ENCODE measurements at regions not wholly inside any gene's neighbourhood (a gene's known extent, or its start where the extent isn't known, plus 50 kb on each side); places are given as distances from the start of the nearest gene placed in this dataset.

DNA sequence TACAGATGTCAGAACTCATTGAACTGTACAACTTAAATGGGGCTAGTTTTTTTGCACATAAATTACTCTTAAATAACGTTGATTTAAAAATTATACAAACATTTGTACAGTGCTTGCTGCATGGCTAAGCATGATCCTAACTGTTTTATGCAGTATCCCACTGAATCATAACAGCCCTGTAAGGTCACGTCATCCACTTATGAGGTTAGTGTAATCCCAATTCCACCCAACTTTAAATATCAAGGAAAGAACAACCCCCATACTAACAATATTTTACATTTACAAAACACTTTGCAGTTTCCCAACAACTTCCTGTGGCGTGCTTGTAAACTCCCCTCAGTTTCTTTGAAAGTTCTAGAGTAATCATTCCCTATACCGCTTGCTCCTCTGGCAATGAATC is 190.1 kb upstream of the SALL1 start:
- TF ChIP-seq, protein P1, sequence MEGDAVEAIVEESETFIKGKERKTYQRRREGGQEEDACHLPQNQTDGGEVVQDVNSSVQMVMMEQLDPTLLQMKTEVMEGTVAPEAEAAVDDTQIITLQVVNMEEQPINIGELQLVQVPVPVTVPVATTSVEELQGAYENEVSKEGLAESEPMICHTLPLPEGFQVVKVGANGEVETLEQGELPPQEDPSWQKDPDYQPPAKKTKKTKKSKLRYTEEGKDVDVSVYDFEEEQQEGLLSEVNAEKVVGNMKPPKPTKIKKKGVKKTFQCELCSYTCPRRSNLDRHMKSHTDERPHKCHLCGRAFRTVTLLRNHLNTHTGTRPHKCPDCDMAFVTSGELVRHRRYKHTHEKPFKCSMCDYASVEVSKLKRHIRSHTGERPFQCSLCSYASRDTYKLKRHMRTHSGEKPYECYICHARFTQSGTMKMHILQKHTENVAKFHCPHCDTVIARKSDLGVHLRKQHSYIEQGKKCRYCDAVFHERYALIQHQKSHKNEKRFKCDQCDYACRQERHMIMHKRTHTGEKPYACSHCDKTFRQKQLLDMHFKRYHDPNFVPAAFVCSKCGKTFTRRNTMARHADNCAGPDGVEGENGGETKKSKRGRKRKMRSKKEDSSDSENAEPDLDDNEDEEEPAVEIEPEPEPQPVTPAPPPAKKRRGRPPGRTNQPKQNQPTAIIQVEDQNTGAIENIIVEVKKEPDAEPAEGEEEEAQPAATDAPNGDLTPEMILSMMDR (IDR thresholded peaks at IDR 0.05), result no peak
- H3K4me1 ChIP-seq, result no peaks in the 10 kb centered on the region
- 49 to 57% (median 52%) methylated on average over 4 of the region's 4 CpGs for WGBS, 3 donors
- H3K36me3 ChIP-seq (ENCODE audit: insufficient read depth in 1 of 2, low read depth in 1 of 2), result no peaks in the 10 kb centered on the region
- H3K4me3 ChIP-seq, result no peak overlapping the region
- DNase-seq (no peak), ATAC-seq (no peak)
- intact Hi-C loops (cut with DNase I), result no loop called here
- H3K27me3 ChIP-seq (ENCODE audit: insufficient read depth in 3 of 3, low read length in 2 of 3), result no peaks in the 10 kb centered on the region
- H3K27ac ChIP-seq, result no peak overlapping the region
- H3K9me3 ChIP-seq, result no peaks in the 10 kb centered on the region

DNA sequence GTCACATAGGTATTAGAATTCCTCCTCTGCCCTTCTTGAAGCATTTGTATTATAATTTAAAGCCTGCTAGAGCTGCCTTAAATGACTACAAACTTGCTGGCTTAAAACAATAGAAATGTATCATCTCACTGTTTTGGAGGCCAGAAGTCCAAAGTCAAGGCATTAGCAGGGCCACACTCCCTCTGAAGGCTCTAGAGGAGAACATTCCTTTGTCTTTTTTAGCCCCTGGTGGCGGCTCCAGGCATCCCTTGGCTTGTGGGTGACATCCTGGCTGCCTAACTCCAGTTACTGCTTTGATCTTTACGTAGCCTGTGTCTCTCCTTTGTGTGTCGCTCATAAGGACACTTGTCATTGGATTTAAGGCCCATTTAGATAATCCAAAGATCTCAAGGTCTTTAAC is 186.6 kb upstream of the SALL1 start:
- Histone ChIP-seq H3K27ac (no peak overlapping the region), H3K4me1 (no peaks in the 10 kb centered on the region), H3K27me3 (ENCODE audit: insufficient read depth in 3 of 3, low read length in 2 of 3) (no peaks in the 10 kb centered on the region), H3K4me3 (no peak overlapping the region), H3K36me3 (ENCODE audit: insufficient read depth in 1 of 2, low read depth in 1 of 2) (no peaks in the 10 kb centered on the region), H3K9me3 (no peaks in the 10 kb centered on the region)
- DNase-seq, result no peak
- WGBS, 3 donors, result 61 to 71% (median 66%) methylated on average over 3 of the region's 3 CpGs
- intact Hi-C loops (cut with DNase I), result no loop called here
- TF ChIP-seq, protein P1 (IDR thresholded peaks at IDR 0.05), result no peak
- no peak for ATAC-seq

DNA sequence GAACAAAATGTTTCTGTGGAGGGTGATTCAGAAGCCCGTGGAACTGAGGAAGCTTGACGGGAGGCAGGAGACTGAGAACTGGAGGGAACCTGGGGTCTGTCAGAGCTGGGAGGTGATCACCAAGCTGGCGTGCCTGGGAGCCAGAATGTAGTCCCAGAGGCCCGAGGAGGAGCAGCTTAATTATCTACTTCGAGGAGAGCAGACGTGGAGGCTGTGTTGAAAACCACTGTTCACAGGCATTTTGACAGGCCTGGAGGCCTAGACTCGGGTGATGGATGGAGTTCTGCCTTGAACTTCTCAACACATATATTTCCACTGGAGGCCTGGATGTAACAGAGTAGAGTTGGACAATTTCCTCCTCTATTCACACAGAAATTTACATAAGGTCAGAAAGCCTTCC is 177.7 kb upstream of the SALL1 start:
- ATAC-seq, result no peak
- no peaks in the 10 kb centered on the region for H3K27me3 ChIP-seq (ENCODE audit: insufficient read depth in 3 of 3, low read length in 2 of 3)
- H3K9me3 ChIP-seq, result no peaks in the 10 kb centered on the region

DNA sequence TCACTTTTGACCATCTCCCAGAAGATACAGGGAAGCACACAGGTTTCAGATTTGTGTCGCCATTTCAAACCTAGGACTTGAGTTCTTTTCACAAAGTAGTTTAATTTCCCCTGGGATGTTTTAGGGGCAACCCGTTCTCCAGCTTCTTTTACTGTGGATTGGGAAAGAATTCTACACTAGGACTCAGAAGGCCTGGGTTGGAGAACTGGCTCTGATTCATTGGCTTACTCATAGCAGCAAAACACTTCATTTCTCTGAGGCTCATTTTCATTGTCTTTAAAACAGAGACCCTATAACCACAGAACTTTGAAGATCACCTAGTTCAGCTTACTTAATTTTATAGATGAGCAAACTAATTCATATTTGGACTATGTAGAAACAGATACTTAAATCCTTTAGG is 175.9 kb upstream of the SALL1 start:
- no peak overlapping the region for H3K4me3 ChIP-seq
- 49 to 54% (median 50%) methylated on average over 2 of the region's 2 CpGs for WGBS, 3 donors
- no peak for DNase-seq
- H3K9me3 ChIP-seq, result no peaks in the 10 kb centered on the region
- no peaks in the 10 kb centered on the region for H3K27me3 ChIP-seq (ENCODE audit: insufficient read depth in 3 of 3, low read length in 2 of 3)
- no peaks in the 10 kb centered on the region for H3K4me1 ChIP-seq
- H3K36me3 ChIP-seq (ENCODE audit: insufficient read depth in 1 of 2, low read depth in 1 of 2), result no peaks in the 10 kb centered on the region
- intact Hi-C loops (cut with DNase I), result no loop called here
- no peak for ATAC-seq
- TF ChIP-seq, protein P1 (IDR thresholded peaks at IDR 0.05), result no peak
- no peak overlapping the region for H3K27ac ChIP-seq

More for the DNA sequence above, 177.7 kb upstream of the SALL1 start:
- H3K27ac ChIP-seq, result no peak overlapping the region
- no peaks in the 10 kb centered on the region for H3K4me1 ChIP-seq
- WGBS, 3 donors, result 54 to 61% (median 56%) methylated on average over 7 of the region's 7 CpGs
- H3K4me3 ChIP-seq, result no peak overlapping the region
- no peak for DNase-seq
- TF ChIP-seq, protein P1 (IDR thresholded peaks at IDR 0.05), result no peak
- H3K36me3 ChIP-seq (ENCODE audit: insufficient read depth in 1 of 2, low read depth in 1 of 2), result no peaks in the 10 kb centered on the region
- intact Hi-C loops (cut with DNase I), result no loop called here

- Histone ChIP-seq H3K36me3 (ENCODE audit: insufficient read depth in 1 of 2, low read depth in 1 of 2) (no peaks in the 10 kb centered on the region), H3K9me3 (no peaks in the 10 kb centered on the region), H3K4me3 (no peak overlapping the region), H3K4me1 (no peaks in the 10 kb centered on the region), H3K27ac (no peak overlapping the region), H3K27me3 (ENCODE audit: insufficient read depth in 3 of 3, low read length in 2 of 3) (no peaks in the 10 kb centered on the region)
- no peak for ATAC-seq
- TF ChIP-seq, protein P1 (IDR thresholded peaks at IDR 0.05), result no peak
- intact Hi-C loops (cut with DNase I), result no loop called here
- DNase-seq, result no peak
- WGBS, 3 donors, result 43 to 59% (median 49%) methylated on average over 7 of the region's 7 CpGs
Observed at GRCh38 chr16:51326131-51326856, 175.2 kb upstream of the SALL1 start.

Measured in psoas muscle (tissue), 7 donors.